ENCODE measurements at regions not wholly inside any gene's neighbourhood (a gene's known extent, or its start where the extent isn't known, plus 50 kb on each side); places are given as distances from the start of the nearest gene placed in this dataset.

GRCh38 chr1:30047576-30047975, 675.8 kb downstream of the MATN1 start:
- TF ChIP-seq POLR2A (IDR thresholded peaks at IDR 0.05), result no peak
- no peak for TF ChIP-seq POLR2AphosphoS5 (IDR thresholded peaks at IDR 0.05)
- no peak for TF ChIP-seq EP300 (IDR thresholded peaks at IDR 0.05)
- TF ChIP-seq CTCF (IDR thresholded peaks at IDR 0.05), result no peak
- no peak overlapping the region for H3K27ac ChIP-seq
- H3K27me3 ChIP-seq, result peaks cover 68% of the 10 kb centered on the region
- H3K9me3 ChIP-seq, result peaks cover 0 to 4% (median 0%) of the 10 kb centered on the region in 3 donors
- no peak overlapping the region for H3K4me3 ChIP-seq
- 80% methylated on average over 1 of the region's 3 CpGs; no CpG with 5 or more reads in 1 of the 2 donors for whole genome bisulfite sequencing, 2 donors (ENCODE audit: low coverage in 1 of 2)
- no peak for ATAC-seq
- no peaks in the 10 kb centered on the region for H3K36me3 ChIP-seq
- H3K4me1 ChIP-seq, result no peaks in the 10 kb centered on the region

GRCh38 chr1:30046751-30047150, 676.6 kb downstream of the MATN1 start:
- H3K4me3 ChIP-seq, result no peak overlapping the region
- 57% methylated on average over 5 of the region's 10 CpGs; no CpG with 5 or more reads in 1 of the 2 donors for WGBS, 2 donors (ENCODE audit: low coverage in 1 of 2)
- H3K27me3 ChIP-seq, result peaks cover 60% of the 10 kb centered on the region
- ATAC-seq, result no peak
- H3K4me1 ChIP-seq, result no peaks in the 10 kb centered on the region
- TF ChIP-seq POLR2A (IDR thresholded peaks at IDR 0.05) (no peak), POLR2AphosphoS5 (IDR thresholded peaks at IDR 0.05) (no peak), CTCF (IDR thresholded peaks at IDR 0.05) (no peak), EP300 (IDR thresholded peaks at IDR 0.05) (no peak)
- H3K27ac ChIP-seq, result no peak overlapping the region
- no peaks in the 10 kb centered on the region for H3K36me3 ChIP-seq
- peaks cover 0 to 4% (median 0%) of the 10 kb centered on the region in 3 donors for H3K9me3 ChIP-seq

- Histone ChIP-seq H3K27ac (no peak overlapping the region), H3K27me3 (peaks cover 56% of the 10 kb centered on the region), H3K36me3 (no peaks in the 10 kb centered on the region), H3K9me3 (peaks cover 0 to 4% (median 0%) of the 10 kb centered on the region in 3 donors), H3K4me3 (no peak overlapping the region), H3K4me1 (no peaks in the 10 kb centered on the region)
- no peak for TF ChIP-seq POLR2A (IDR thresholded peaks at IDR 0.05)
- no peak for TF ChIP-seq POLR2AphosphoS5 (IDR thresholded peaks at IDR 0.05)
- no peak for TF ChIP-seq CTCF (IDR thresholded peaks at IDR 0.05)
- no peak for TF ChIP-seq EP300 (IDR thresholded peaks at IDR 0.05)
- ATAC-seq, result no peak
- WGBS, 2 donors (ENCODE audit: low coverage in 1 of 2), result 33% methylated on average over 1 of the region's 4 CpGs; no CpG with 5 or more reads in 1 of the 2 donors
These were observed 677.9 kb downstream of the MATN1 start for GRCh38 chr1:30045304-30046090.

GRCh38 chr1:30044656-30045144, 678.7 kb downstream of the MATN1 start:
- peaks cover 48% of the 10 kb centered on the region for H3K27me3 ChIP-seq
- TF ChIP-seq CTCF (IDR thresholded peaks at IDR 0.05), result no peak
- no peak for TF ChIP-seq POLR2A (IDR thresholded peaks at IDR 0.05)
- TF ChIP-seq EP300 (IDR thresholded peaks at IDR 0.05), result no peak
- H3K4me3 ChIP-seq, result no peak overlapping the region
- no peaks in the 10 kb centered on the region for H3K4me1 ChIP-seq
- peaks cover 0 to 4% (median 0%) of the 10 kb centered on the region in 3 donors for H3K9me3 ChIP-seq
- no peaks in the 10 kb centered on the region for H3K36me3 ChIP-seq
- ATAC-seq, result no peak
- no CpG with 5 or more reads among the region's 2 CpGs for WGBS, 2 donors (ENCODE audit: low coverage in 1 of 2)
- no peak overlapping the region for H3K27ac ChIP-seq
